NCI-H345 treated with DMSO at 0.1 percent for 48 hours (cell line): ENCODE measurements at regions not wholly inside any gene's neighbourhood (a gene's known extent, or its start where the extent isn't known, plus 50 kb on each side); places are given as distances from the start of the nearest gene placed in this dataset.

Experiments used
- DNase-seq: peaks from one replicate; lab custom pipeline; 2025; ENCODE audit not compliant: unreplicated experiment; lab: John Stamatoyannopoulos, UW

DNA sequence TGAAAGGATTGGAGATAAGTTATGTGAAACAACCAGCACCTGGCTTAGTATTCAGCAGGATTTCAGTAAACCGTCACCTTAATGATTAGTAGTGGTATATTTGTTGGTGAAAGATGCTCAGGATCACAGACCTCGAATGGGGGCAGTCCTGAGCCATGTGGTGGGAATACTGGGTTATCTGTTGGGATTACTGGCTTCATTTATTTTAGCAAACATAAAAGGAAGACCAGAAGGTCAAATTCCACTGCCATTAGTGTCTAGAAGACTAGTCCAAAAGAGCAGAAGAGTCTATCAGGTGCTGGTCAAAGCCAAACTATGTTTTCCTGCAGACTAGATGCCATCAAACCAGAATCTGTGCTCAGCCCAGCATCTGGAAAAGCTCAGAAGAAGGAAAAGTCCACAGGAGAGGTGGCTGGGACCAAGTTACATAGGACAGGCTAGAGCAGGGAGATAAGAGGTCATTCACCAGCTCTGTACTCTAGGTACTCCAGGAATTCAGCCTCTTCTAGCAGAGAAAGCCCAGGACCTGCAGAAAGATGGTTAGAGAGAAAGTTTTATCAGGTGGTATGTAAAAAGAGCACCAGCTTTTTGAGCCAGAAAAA, 343.4 kb downstream of the PLPP3 start:
- DNase-seq, result no peak

DNA sequence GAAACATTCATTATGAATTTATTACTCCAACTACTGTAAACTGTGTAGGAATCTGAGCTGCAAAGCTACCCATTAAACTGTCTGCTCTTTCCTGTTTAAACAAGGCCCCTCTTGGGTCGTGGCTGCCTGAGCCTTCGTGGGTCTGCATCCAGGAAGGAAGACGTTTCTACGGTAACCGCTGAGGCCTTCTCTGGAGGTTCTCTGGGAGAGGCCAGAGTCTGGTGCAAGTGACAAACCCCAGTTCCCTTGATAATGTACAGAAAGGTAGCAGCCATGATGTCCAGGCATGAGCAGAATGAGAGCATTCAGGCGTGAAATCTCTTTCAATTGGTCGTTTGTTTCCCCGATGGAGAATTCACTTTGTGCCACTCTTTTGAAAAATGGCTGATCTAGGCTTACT, 350.2 kb downstream of the PLPP3 start:
- DNase-seq, result no peak

DNA sequence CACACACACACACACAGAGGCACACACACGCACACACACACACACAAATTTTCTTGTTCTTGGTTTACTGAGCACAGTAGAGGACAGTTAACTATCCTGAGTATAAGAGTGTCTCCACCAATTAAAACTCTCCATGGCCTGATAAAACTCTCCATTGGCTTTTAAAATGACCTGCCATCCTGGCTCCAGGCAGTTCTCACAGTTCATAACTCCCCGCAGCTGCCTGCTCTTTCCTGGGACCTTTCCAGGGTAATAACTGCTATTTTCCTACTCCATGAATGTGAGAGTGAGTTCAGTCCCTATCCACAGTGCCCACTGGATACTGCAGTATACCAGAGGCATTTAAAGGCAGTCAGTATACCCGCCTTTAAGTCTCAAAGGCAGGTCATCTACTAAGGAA, 351.5 kb downstream of the PLPP3 start:
- no peak for DNase-seq

DNA sequence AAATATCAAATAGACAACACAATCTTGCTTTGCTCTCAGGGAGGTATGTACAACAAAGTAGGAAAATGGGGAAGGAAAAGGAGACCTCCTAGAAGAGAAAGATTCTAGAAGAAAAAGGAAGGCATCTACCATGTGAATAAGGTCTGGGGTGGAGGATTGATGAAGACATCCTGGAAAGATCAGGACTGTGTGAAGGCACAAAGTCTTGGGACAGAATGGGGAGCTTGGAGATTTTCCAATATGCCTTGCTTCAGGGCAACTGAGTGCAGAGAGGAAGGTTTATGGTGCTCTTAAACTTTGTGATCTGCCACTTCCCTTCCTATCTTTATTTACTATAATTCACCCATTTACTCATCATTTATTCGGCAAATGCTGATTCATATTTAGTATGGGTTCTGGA, 352.0 kb downstream of the PLPP3 start:
- no peak for DNase-seq

DNA sequence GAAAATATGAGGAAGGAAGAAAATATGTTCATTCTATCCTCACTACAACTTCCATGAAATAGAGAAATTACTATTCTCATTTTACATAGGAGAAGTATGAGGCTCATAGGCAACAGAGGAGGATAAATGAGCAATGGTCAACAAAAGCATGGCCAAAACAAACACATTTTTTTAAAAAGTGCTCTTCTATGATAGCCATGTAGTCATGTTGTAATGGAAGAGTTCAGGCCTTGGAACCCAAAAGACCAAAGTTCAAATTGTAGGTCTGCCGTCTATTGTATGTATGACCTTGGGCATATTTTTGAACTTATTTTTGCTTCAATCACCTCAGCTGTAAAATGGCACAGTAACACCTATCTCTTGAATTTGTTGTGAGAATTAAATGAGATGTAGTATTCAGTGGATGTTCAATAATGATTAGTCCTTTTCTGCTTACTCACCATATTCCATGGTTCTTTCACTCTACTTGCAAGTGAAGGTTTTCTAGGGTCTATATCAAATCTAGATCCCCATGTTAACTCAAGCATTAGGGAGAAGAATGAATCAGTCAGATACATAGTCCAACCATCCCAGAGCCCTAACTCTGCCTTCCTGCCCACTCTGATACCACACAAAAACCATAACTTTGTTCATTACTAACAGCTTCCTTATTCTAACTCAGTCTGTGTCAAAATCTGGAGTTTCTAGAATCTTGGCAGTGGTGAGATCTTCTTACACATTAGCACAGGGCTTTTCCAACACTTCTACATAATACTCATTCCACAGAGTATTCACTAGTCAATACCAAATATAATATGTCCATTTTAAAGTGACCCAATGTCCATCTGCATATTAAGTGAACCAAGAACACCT, 353.2 kb downstream of the PLPP3 start:
- no peak for DNase-seq

DNA sequence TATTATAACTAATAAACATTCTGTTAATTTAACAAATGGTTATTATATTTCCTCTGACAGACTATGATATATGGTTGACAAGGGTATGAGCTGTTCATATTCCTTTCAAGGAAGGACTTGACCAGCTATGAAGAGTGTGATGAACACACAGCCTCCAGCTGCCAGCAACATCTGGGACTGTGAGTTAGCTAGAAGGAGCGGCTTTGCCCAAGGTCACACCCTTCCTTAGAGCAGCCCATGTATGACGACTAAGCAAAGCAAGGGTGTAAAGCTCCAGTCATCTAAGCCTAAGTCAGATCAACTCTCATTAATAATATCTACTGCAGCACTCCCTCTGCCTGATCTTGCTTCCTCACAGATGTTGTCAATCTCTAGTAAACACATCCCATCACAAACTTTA, 355.4 kb downstream of the PLPP3 start:
- no peak for DNase-seq

DNA sequence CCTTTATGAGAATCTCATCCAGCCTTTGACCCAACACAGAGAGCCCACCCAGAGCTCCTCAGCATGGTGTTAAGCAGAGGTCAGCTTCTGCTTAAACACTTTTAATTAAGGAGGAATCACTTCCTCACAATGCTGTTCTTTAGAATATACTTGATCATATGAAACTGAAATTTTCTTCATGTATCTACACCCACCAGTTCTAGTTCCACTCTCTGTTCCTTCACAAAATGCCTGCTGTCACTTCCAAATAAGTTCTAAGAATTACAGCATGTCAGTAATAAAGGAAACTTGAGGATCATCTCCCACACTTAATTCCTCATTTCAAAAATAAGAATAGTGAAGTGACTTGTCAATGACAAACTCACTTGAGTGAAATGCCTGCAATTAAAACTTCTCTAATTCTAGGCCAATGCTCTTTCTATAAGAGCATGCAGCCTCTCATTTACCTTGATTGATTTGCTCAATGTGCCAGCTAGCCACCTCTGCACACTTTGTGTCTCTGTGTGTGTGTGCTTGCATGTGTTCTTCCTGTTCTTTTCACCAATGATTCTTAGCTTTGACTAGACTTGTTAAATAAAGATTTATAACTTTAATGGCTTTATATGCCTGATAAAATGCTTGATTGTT, 356.3 kb downstream of the PLPP3 start:
- DNase-seq, result no peak

DNA sequence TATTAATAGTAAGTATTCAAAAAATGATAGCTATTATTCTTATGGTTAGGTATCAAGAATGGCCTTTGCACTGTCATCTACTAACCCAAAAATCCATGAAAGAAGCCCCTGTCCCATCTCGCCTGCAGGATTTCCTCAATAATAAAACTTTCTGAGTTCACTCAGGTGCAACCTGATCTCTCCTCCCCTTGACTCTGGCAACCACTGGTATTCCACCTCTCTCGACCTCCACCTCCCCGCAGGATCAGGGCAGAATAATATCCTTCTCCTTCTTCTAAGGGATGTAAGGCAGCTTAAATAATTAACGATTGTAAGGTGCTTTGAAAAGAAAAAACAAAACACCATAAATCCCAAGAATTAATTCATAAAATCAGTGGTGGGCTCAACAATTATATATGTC, 359.3 kb downstream of the PLPP3 start:
- DNase-seq, result no peak

DNA sequence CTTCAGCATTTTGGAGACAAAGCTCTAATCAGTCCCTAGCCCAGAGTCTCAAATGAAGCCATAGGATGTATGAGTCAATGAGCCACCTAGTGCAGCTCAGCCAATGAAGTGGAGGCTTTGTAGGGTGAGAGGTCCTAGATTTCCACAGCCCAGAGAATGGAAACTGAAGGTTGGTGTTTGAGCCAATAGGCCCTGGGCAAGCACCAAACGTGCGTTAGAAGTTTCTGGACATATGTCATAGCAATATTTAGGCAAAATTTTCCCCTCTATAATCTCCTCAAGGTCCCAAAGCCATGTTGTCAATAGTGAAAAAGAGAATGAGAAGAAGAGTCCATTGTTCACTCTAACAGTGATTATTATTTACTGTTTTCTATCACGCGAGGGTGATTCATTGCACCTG, 361.3 kb downstream of the PLPP3 start:
- DNase-seq, result no peak

DNA sequence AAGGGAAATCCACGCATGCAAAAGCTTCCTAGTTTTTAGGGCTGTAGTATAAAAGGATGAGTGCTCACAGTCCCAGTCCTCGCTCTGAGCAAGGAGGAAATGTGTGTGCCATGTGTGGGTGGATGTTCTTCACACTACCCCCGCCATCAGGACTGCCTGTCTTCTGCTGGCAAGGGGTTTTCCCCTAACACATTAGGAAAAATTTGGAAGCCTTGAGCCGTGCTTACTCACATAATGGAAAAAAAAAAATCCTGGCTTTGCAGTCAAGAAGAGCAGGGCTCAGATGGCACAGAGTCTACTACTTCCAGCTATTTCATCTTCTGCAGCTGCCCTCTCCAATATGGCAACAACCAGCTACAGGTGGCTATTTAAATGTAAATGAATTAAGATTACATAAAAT, 363.1 kb downstream of the PLPP3 start:
- DNase-seq, result no peak

DNA sequence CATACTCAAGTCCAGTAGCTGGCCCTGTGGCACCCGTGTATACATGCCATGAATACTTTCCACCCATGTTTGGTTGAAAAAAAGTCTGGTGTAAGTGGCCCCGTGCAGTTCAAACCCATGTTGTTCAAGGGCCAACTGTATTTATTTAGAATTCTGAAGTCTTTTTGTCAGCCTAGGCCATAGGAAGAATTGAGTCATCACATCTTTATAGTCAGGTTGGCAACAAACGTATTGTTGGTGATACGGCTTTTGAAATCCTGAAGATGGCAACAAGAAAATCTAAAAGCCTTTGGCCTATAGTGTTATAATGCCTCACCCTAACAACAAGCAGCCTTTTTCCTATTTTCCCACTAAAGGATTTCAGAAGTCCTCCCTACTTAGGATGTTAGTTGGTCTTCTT, 363.6 kb downstream of the PLPP3 start:
- no peak for DNase-seq

DNA sequence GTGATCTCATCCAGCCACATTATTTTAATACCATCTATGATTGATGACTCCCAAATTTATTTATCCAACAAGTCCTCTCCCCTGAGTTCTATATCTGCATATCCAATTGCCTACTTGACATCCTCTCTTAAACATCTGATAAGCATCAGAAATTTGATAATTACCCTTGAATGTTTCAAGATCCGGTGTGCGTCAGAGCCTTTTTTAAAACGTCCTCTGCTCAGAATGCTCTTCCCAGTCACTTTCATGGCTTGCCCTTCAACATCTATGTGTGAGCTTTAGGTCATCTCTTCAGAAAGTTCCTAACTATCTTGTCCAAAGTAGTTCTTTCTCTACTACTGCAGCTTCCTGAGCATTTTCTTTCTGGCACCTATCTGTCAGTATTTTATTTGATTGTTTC, 364.3 kb downstream of the PLPP3 start:
- DNase-seq, result no peak

DNA sequence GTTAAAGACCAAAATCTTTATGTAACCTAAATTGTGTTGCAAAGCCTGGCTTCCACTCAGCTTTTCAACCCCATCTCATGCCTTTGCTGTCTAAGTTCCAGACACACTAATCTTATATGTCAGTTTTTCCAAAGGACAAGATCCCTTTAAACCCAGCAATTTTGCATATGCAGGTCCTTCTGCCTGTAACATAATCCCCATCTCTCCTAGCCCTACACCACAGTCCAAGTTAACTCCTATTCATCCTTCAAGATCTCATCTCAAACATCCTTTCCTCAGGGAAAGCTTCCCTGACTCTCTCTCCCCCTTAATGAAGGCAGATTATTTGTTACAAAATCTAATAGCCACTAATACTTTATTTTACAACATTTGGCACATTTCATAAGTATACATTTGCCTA, 366.3 kb downstream of the PLPP3 start:
- DNase-seq, result no peak

DNA sequence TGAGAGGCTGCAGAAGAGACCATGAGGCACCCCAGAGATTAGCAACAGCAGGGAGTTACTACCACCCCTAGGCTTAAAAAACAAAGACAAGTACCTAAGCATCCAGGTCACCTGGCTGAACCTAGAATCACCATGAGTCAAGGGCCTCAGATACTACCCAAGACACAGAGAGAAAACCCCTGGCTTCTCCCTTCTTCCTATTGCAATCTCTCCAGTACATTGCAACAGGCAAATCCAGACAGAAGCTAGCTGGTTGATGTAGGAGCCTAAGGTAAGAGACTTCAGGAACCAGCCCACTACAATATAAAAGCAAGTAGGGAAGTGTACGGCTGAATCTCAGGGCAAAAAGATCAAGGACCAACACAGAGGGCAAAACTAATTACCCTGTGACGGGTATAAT, 367.2 kb downstream of the PLPP3 start:
- DNase-seq, result no peak

DNA sequence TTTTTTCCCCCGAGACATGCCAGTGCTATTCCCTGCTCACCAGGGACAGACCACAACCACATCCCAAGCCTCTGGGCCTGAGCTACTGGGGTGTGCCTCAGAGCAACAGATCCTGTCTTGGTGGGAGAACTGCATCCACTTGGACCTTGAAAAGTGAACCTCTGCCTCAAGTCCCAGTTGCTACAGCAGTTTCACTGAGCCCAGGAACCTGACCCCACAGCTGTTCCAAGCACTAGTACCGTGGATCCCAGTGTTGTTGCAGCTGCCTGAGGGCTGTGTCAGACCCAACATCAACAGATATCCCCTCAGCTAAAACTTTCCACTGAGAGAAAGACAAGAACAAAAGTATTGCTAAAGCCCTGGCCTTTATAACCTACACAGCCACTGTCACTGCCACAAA, 373.0 kb downstream of the PLPP3 start:
- DNase-seq, result no peak

DNA sequence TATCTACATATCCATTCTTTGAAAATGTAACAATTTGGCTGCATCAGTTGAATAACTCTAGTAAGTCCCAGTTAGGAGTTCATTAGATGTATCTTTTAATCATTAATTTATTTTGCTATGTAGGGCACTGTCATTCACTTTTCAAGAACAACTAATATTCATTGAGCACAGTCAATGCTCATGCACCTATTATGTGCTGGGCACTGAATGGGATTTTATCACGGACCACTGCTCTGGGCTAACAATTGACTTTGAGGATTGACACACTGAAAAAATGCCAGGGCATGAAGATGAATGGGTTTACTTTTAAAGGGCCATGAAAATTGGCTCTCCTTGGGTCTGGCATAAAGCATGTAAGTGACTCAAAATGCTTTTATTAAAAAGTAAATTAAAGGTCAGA, 375.2 kb downstream of the PLPP3 start:
- DNase-seq, result no peak

DNA sequence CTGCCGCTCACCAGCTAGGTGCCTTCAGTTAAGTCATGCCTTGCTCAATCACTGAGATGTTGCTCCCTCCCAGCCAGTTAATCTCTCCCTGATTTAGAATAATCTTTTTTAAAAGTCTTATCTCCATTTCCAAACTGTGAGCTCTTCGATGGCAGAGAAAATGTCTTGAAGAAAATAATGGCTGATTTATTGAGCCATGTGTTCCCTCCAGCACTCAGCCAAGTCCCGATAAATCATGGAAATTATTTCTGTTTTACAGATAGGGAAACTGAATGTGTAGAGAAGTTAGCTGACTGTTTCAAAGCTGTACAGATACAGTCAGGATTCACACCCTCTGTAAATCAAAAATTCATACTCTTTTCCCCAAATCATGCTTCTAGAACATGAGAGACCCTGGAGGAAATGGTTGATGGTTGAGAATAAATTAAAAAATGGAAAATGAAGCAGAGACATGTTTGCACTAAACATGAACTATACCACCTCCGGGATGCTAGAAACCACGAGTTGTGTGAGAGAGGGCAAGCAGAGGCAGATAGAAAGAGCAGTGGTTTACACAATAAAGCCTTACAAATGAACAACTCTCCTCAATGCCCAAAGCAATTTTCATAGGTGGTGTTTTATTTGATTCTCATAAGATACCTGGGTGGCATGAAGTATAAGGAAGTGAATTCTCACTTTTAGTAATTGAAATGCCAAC, 376.4 kb downstream of the PLPP3 start:
- no peak for DNase-seq

DNA sequence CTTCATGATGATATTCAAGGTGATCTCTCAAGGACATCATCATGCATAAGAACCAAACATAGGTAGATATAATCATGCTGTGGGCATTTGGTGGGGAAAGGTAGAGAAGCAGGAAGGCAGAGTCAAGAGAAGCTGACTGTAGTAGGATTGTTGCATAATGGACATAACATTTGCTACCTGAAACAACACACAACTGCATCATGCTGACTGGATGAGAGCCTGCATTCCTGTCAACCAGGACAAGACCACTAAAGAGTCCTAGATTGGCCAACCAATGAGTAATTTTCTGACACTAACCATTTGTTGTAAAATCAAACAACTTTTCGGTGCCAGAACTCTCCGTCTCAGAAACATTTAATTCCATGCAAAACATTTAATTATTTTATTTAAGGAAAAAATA, 377.2 kb downstream of the PLPP3 start:
- no peak for DNase-seq

DNA sequence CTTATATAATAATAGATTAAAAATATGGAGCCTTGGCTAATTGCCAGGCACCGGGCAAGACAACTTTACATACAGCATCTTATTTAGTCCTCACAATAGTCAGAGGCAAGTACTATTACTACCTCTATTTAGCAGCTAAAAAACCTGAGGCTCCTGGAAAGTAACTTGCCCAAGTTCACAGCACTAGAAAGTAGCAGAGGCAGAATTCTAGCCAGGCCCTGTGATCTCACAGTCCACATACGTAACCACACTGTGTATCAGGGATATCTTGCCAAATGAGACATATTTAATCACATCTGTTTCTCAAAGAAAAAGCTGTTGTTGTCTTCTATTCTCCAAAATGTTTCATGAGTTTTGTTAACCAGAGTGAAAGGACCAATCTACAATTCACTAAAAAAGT, 378.5 kb downstream of the PLPP3 start:
- DNase-seq, result no peak

DNA sequence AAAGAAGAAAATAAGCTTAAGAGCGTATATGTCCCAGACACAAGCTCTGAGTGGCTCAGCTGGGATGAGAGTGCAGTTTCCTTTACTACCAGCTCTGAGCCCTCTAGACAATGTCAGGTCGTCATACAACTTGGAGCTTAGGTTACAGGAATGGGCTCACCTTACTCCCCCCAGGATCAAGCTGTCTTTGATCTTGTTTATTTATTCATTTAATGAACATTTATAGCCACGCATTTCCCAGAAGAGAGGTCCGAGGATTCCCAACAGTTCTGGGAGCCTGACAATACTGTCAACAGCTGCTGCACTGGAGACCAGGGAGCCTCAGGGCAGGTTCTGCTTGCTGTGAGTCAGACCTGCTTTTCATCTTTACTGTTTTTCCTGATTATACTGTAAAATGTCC, 378.9 kb downstream of the PLPP3 start:
- DNase-seq, result no peak

DNA sequence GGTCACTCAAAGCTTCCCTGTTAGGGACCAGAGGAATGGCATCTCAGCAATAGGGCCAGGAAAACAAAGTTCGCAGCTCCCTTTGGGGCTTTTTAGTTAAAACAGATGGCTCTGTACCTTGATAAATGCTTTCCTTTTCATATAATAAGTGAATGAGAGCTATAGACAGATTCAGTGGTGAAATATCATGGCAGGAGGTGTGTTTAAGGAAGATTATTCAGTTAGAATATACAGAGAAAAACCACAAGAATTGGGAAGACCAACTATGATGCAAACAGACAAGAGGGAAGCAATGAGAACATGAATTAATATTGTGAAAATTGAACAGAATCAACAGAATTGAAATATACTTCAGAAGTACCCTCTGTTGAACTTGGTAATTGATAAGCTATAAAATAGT, 379.4 kb downstream of the PLPP3 start:
- DNase-seq, result no peak

DNA sequence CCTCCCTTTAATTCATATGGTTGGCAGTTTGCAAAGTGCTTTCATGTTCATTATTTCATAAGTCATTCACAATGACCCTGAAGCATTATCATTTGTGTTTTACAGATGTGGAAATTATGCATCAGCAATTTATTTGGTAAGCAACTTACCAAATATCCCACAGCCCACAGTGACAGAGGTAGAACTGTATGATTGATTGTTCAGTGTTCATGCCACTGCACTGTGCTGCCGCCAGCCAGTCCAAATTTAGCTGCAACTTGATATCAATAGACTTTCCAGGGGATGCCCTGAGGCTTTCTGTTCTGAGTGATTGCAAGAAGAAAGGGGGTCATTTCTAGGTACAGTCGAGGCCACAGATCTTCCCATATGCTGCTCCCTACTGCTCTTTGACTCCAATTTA, 380.3 kb downstream of the PLPP3 start:
- no peak for DNase-seq
